Fibroblast of lung (primary cell): ENCODE measurements at regions not wholly inside any gene's neighbourhood (a gene's known extent, or its start where the extent isn't known, plus 50 kb on each side); places are given as distances from the start of the nearest gene placed in this dataset.

Experiments
- DNase-seq, 2 donors: peaks; one replicate each; pipeline versions ENCODE4 v3.0.0 to v3.0.0-alpha.2; 2010; ENCODE audit warnings: low read depth in 2 of 2
- H2AFZ ChIP-seq: 2 replicates; pipeline ENCODE4 v1.5.1; 2012; ENCODE audit warnings: low read length, control low read depth, inconsistent platforms
- H3K27ac ChIP-seq: 2 replicates; pipeline ENCODE4 v1.5.1; 2011; ENCODE audit warnings: low read length, control low read depth; ENCODE audit not compliant: insufficient read depth
- H3K27me3 ChIP-seq: 2 replicates; pipeline ENCODE4 v1.5.1; 2011; ENCODE audit warnings: mild to moderate bottlenecking, low read length; ENCODE audit not compliant: control insufficient read depth, insufficient read depth
- H3K36me3 ChIP-seq: 2 replicates; pipeline ENCODE4 v1.5.1; 2011; ENCODE audit warnings: low read length; ENCODE audit not compliant: control insufficient read depth, insufficient read depth
- H3K4me1 ChIP-seq: 2 replicates; pipeline ENCODE4 v1.5.1; 2011; ENCODE audit warnings: low read length; ENCODE audit not compliant: control insufficient read depth, insufficient read depth; ENCODE audit errors: extremely low read depth
- H3K4me2 ChIP-seq: 2 replicates; pipeline ENCODE4 v1.5.1; 2011; ENCODE audit warnings: low read length, control low read depth; ENCODE audit not compliant: insufficient read depth; ENCODE audit errors: extremely low read depth
- H3K4me3 ChIP-seq, 4 experiments: fragments of 200-600 bp in 1 of 4; sonication (generic) in 1 of 4; replicated peaks in 1 of 4; 2 replicates each; pipeline ENCODE4 v1.5.1; 2011 to 2016; ENCODE audit warnings: low read length in 4 of 4, low read depth in 3 of 4, mild to moderate bottlenecking in 3 of 4, control low read depth in 2 of 4, inconsistent platforms in 1 of 4, mixed read lengths in 1 of 4; ENCODE audit not compliant: insufficient read depth in 1 of 4; ENCODE audit errors: control extremely low read depth in 1 of 4
- H3K79me2 ChIP-seq: 2 replicates; pipeline ENCODE4 v1.5.1; 2012; ENCODE audit warnings: mild to moderate bottlenecking, low read length, inconsistent platforms; ENCODE audit not compliant: control insufficient read depth, insufficient read depth
- H3K9ac ChIP-seq: 2 replicates; pipeline ENCODE4 v1.5.1; 2011; ENCODE audit warnings: mild to moderate bottlenecking, low read length, control low read depth; ENCODE audit not compliant: insufficient read depth
- H3K9me3 ChIP-seq: 2 replicates; pipeline ENCODE4 v1.5.1; 2012; ENCODE audit warnings: low read depth, low read length; ENCODE audit not compliant: control insufficient read depth, insufficient read depth
- H4K20me1 ChIP-seq: 2 replicates; pipeline ENCODE4 v1.5.1; 2011; ENCODE audit warnings: low read length; ENCODE audit not compliant: control insufficient read depth, insufficient read depth; ENCODE audit errors: extremely low read depth
- EZH2 ChIP-seq: IDR thresholded peaks from 2 replicates; pipeline ENCODE4 v1.5.1; 2012; ENCODE audit warnings: low read length, control low read depth, mild to moderate bottlenecking; ENCODE audit errors: missing control alignments
- TF ChIP-seq, protein P1 (sequence below), 2 donors: IDR thresholded peaks in 1 of 2; conservative IDR thresholded peaks in 1 of 2; 1 replicate in 1 of 2; 2 replicates in 1 of 2; pipeline ENCODE4 v1.5.1; 2011 to 2012; ENCODE audit warnings: low read length in 2 of 2, control low read depth in 1 of 2, inconsistent platforms in 1 of 2, low read depth in 1 of 2, mild to moderate bottlenecking in 1 of 2

DNA sequence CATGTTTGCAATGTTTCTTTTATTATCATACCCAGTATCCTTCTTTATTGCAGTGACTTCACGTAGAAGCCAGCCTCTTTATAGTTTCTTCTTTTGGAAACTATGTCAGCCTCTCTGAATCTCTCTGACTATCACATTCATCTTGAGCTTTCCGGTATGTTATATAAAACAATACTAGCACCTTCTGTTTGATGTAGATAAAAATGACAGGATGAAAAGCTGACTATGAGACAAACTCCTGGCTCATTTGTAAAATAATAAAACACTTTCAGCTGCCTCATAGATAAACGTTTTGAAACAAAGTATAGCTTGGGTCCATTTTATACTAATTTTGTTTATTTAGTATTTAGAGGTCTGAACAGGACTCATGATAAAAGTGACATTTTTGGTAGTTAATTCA, 1145.4 kb upstream of the NUDT12 start:
- Histone ChIP-seq H3K4me2 (no peak overlapping the region), H3K4me1 (no peaks in the 10 kb centered on the region), H3K27ac (no peak overlapping the region), H4K20me1 (no peaks in the 10 kb centered on the region), H3K27me3 (no peaks in the 10 kb centered on the region), H3K9ac (no peak overlapping the region), H2AFZ (no peak overlapping the region), H3K4me3 (no peak overlapping the region), H3K36me3 (no peaks in the 10 kb centered on the region), H3K79me2 (no peaks in the 10 kb centered on the region), H3K9me3 (no peaks in the 10 kb centered on the region)
- DNase-seq = no peak
- no peak for TF ChIP-seq EZH2
- TF ChIP-seq, protein P1, sequence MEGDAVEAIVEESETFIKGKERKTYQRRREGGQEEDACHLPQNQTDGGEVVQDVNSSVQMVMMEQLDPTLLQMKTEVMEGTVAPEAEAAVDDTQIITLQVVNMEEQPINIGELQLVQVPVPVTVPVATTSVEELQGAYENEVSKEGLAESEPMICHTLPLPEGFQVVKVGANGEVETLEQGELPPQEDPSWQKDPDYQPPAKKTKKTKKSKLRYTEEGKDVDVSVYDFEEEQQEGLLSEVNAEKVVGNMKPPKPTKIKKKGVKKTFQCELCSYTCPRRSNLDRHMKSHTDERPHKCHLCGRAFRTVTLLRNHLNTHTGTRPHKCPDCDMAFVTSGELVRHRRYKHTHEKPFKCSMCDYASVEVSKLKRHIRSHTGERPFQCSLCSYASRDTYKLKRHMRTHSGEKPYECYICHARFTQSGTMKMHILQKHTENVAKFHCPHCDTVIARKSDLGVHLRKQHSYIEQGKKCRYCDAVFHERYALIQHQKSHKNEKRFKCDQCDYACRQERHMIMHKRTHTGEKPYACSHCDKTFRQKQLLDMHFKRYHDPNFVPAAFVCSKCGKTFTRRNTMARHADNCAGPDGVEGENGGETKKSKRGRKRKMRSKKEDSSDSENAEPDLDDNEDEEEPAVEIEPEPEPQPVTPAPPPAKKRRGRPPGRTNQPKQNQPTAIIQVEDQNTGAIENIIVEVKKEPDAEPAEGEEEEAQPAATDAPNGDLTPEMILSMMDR (conservative IDR thresholded peaks at IDR 0.05 in 1 of 2, IDR thresholded peaks at IDR 0.05 in 1 of 2; ENCODE audit: low read depth in 1 of 2, low read length in 2 of 2) = no peak

DNA sequence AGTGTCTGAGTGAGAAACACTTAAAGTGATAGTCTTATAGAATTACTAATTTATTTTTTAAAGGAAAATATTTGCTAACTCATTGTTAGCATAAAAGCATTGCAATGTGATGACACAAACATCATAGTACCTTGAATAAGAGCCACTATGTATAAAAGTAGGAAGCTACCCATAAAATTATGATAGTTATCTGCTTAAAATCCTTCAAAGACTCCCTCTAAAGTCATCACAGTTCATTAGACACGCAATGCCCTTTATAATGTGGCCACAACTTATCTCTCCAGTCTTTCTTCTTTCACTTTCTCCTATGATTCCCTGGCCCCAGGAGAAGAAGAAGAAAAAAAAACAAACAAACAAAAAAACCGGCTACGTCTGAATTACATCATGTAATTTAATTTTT, 1144.0 kb upstream of the NUDT12 start:
- no peak overlapping the region for H3K9ac ChIP-seq
- no peak overlapping the region for H2AFZ ChIP-seq
- no peaks in the 10 kb centered on the region for H3K79me2 ChIP-seq
- H3K4me3 ChIP-seq = no peak overlapping the region
- H3K9me3 ChIP-seq = no peaks in the 10 kb centered on the region
- no peaks in the 10 kb centered on the region for H3K4me1 ChIP-seq
- no peak for TF ChIP-seq EZH2
- TF ChIP-seq, protein P1 (conservative IDR thresholded peaks at IDR 0.05 in 1 of 2, IDR thresholded peaks at IDR 0.05 in 1 of 2; ENCODE audit: low read depth in 1 of 2, low read length in 2 of 2) = no peak
- H3K27me3 ChIP-seq = no peaks in the 10 kb centered on the region
- H3K4me2 ChIP-seq = no peak overlapping the region
- H3K36me3 ChIP-seq = no peaks in the 10 kb centered on the region
- H3K27ac ChIP-seq = no peak overlapping the region
- DNase-seq = no peak
- H4K20me1 ChIP-seq = no peaks in the 10 kb centered on the region

DNA sequence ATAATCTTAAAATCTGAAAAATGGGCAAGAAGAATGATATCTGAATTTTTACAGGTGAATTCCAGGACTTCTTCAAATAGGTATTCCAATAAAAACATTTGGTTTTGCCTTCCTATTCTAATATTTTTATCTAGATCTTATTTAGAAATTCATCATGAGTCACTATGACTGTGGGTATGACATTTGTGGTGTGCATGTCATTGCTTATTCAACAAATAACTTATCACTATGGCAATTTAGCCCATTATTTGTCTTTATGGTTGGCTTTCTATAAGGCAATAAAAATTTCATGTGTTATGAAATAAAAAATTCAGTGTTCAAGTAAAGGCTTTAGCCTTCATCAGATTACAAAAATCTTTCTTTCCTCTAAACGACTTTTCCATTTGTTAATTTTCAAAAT, 1139.6 kb upstream of the NUDT12 start:
- no peaks in the 10 kb centered on the region for H3K9me3 ChIP-seq
- H3K79me2 ChIP-seq = no peaks in the 10 kb centered on the region
- no peak overlapping the region for H3K27ac ChIP-seq
- H3K27me3 ChIP-seq = no peaks in the 10 kb centered on the region
- no peak overlapping the region for H3K4me3 ChIP-seq
- H3K9ac ChIP-seq = no peak overlapping the region
- no peak for DNase-seq
- TF ChIP-seq EZH2 = no peak
- TF ChIP-seq, protein P1 (conservative IDR thresholded peaks at IDR 0.05 in 1 of 2, IDR thresholded peaks at IDR 0.05 in 1 of 2; ENCODE audit: low read depth in 1 of 2, low read length in 2 of 2) = no peak
- no peaks in the 10 kb centered on the region for H3K4me1 ChIP-seq
- no peak overlapping the region for H3K4me2 ChIP-seq
- no peaks in the 10 kb centered on the region for H3K36me3 ChIP-seq
- no peak overlapping the region for H2AFZ ChIP-seq
- no peaks in the 10 kb centered on the region for H4K20me1 ChIP-seq
